Smooth muscle cell (in vitro differentiated cells): ENCODE measurements at regions not wholly inside any gene's neighbourhood (a gene's known extent, or its start where the extent isn't known, plus 50 kb on each side); places are given as distances from the start of the nearest gene placed in this dataset.

Experiments
- DNase-seq: peaks from one replicate; lab custom pipeline; 2025; ENCODE audit not compliant: unreplicated experiment; lab: John Stamatoyannopoulos, UW
- H2AFZ ChIP-seq: fragments of 200-600 bp; sonication (generic); 2 replicates; pipeline ENCODE4 v1.6.0; 2016; ENCODE audit warnings: antibody characterized with exemption, low read depth, mild to moderate bottlenecking
- H3F3A ChIP-seq: fragments of 200-600 bp; sonication (generic); 2 replicates; pipeline ENCODE4 v1.6.0; 2017; ENCODE audit warnings: antibody characterized with exemption, low read depth
- H3K27ac ChIP-seq: fragments of 200-600 bp; sonication (generic); 2 replicates; pipeline ENCODE4 v1.5.1; 2016; ENCODE audit warnings: low read depth, mild to moderate bottlenecking
- H3K27me3 ChIP-seq: fragments of 200-600 bp; sonication (generic); 2 replicates; pipeline ENCODE4 v1.6.1; 2016; ENCODE audit warnings: low read depth, mild to moderate bottlenecking
- H3K36me3 ChIP-seq: fragments of 200-600 bp; sonication (generic); 2 replicates; pipeline ENCODE4 v1.5.1; 2016; ENCODE audit warnings: low read depth
- H3K4me1 ChIP-seq: fragments of 200-600 bp; sonication (generic); 2 replicates; pipeline ENCODE4 v1.5.1; 2016; ENCODE audit warnings: low read depth
- H3K4me2 ChIP-seq: fragments of 200-600 bp; sonication (generic); 2 replicates; pipeline ENCODE4 v1.6.0; 2016; ENCODE audit warnings: mild to moderate bottlenecking
- H3K4me3 ChIP-seq: fragments of 200-600 bp; sonication (generic); 2 replicates; pipeline ENCODE4 v1.5.1; 2016; ENCODE audit warnings: mild to moderate bottlenecking
- H3K79me2 ChIP-seq: fragments of 200-600 bp; sonication (generic); 2 replicates; pipeline ENCODE4 v1.6.0; 2016; ENCODE audit warnings: low read depth, mild to moderate bottlenecking
- H3K9ac ChIP-seq: fragments of 200-600 bp; sonication (generic); 2 replicates; pipeline ENCODE4 v1.6.0; 2016; ENCODE audit warnings: low read depth
- H3K9me3 ChIP-seq: fragments of 200-600 bp; sonication (generic); replicated peaks from 2 replicates; pipeline ENCODE4 v1.5.1; 2016; ENCODE audit warnings: low read depth
- H4K20me1 ChIP-seq: fragments of 200-600 bp; sonication (generic); 2 replicates; pipeline ENCODE4 v1.6.0; 2016; ENCODE audit warnings: low read depth
- CTCF ChIP-seq: fragments of 200-600 bp; sonication (generic); IDR thresholded peaks from 2 replicates; pipeline ENCODE4 v1.5.1; 2017; ENCODE audit warnings: borderline replicate concordance, mild to moderate bottlenecking, antibody characterized with exemption; ENCODE audit not compliant: insufficient read depth, poor library complexity, severe bottlenecking
- WGBS: methylation state at CpG from one replicate; pipeline ENCODE4 v1.1.7; 2016; ENCODE audit warnings: low lambda C conversion rate; 5-methylcytosine and 5-hydroxymethylcytosine counted together

GRCh38 chr3:153245661-153246060 is 83.6 kb downstream of the RAP2B start:
- no peak for DNase-seq

DNA sequence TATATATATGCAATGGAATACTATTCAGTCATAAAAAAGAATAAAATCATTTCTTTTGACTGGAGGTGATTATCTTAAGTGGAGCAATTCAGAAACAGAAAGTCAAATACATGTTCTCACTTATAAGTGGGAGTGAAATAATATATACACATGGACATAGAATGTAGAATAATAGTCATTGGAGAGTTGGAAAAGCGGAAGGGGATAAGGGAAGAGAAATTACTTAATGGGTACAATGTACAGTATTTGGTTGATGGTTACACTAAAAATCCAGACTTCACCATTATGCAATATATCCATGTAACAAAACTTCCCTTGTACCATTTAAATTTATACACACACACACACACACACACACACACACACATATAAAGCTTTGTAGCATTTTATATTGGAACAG is 84.3 kb downstream of the RAP2B start:
- Histone ChIP-seq H3K9ac (no peak overlapping the region), H3K27me3 (no peaks in the 10 kb centered on the region), H3K79me2 (no peaks in the 10 kb centered on the region), H2AFZ (peak overlapping the region; percentile 14), H3K4me3 (no peak overlapping the region), H3K4me1 (no peaks in the 10 kb centered on the region), H3K36me3 (peaks cover 7% of the 10 kb centered on the region), H3K9me3 (no peaks in the 10 kb centered on the region), H3K27ac (peak overlapping the region; percentile 72), H4K20me1 (no peaks in the 10 kb centered on the region), H3F3A (peaks cover 6% of the 10 kb centered on the region), H3K4me2 (peak overlapping the region; percentile 37)
- 72% methylated on average over 1 of the region's 1 CpG for WGBS
- no peak for TF ChIP-seq CTCF
- DNase-seq: no peak

More at GRCh38 chr3:153245661-153246060, 83.6 kb downstream of the RAP2B start:
- Histone ChIP-seq H3F3A (peaks cover 6% of the 10 kb centered on the region), H3K4me2 (peak overlapping the region; percentile 32), H3K4me1 (no peaks in the 10 kb centered on the region), H3K27me3 (no peaks in the 10 kb centered on the region), H3K79me2 (no peaks in the 10 kb centered on the region), H4K20me1 (no peaks in the 10 kb centered on the region), H3K9ac (no peak overlapping the region), H2AFZ (no peak overlapping the region), H3K4me3 (no peak overlapping the region), H3K27ac (peak overlapping the region; percentile 56), H3K9me3 (no peaks in the 10 kb centered on the region), H3K36me3 (peaks cover 7% of the 10 kb centered on the region)
- no peak for TF ChIP-seq CTCF
- WGBS: 96% methylated on average over 2 of the region's 2 CpGs

DNA sequence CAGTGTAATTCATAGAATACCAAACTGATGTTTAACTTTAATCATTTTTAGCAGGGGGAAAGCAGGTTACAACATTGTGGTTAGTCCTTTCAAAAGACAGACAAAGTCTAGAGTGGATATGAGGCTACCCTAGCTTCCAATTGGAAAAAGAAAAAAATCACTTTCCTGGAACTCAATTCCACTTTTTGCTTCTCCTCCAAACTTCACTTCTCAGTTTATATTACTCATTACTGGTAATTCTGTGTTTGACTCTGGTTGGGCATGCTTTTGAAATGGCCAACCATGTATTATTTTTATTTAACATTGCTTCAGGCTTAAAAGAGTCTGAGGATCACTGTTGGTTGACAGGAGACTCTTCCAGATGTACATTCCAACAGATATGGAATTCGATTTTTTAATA is 84.8 kb downstream of the RAP2B start:
- peak overlapping the region; percentile 37 for H3K4me2 ChIP-seq
- 21% methylated on average over 1 of the region's 1 CpG for WGBS

More for the DNA sequence above, 84.8 kb downstream of the RAP2B start:
- Histone ChIP-seq H2AFZ (peak overlapping the region; percentile 14), H3K27ac (peak overlapping the region; percentile 72), H3K9ac (no peak overlapping the region), H3K4me1 (no peaks in the 10 kb centered on the region), H3K9me3 (no peaks in the 10 kb centered on the region), H3K79me2 (no peaks in the 10 kb centered on the region), H3F3A (peaks cover 6% of the 10 kb centered on the region), H3K4me3 (no peak overlapping the region), H3K27me3 (no peaks in the 10 kb centered on the region), H3K36me3 (peaks cover 7% of the 10 kb centered on the region), H4K20me1 (no peaks in the 10 kb centered on the region)
- DNase-seq: no peak
- no peak for TF ChIP-seq CTCF
